HG03432 (cell line): ENCODE measurements at regions not wholly inside any gene's neighbourhood (a gene's known extent, or its start where the extent isn't known, plus 50 kb on each side); places are given as distances from the start of the nearest gene placed in this dataset.
"Not testable (repeated sequence)": the region's sequence is repeated elsewhere in the genome, so short reads cannot be mapped to it uniquely, and the experiment has no call there.

Experiments
- ATAC-seq: cut with Tn5 transposase; IDR thresholded peaks from one replicate; pipeline ENCODE4 v1.9.1; 2021; ENCODE audit warnings: mild to moderate bottlenecking, moderate library complexity; ENCODE audit not compliant: unreplicated experiment

GRCh38 chr9:2389404-2389803 is 232.2 kb upstream of the VLDLR start:
- ATAC-seq, result no peak

GRCh38 chr9:2390028-2390427 is 231.6 kb upstream of the VLDLR start:
- no peak for ATAC-seq

GRCh38 chr9:2391509-2392132 is 230.0 kb upstream of the VLDLR start:
- not testable (repeated sequence) for ATAC-seq

GRCh38 chr9:2394087-2394741 is 227.4 kb upstream of the VLDLR start:
- ATAC-seq, result not testable (repeated sequence)

- no peak for ATAC-seq
Observed at GRCh38 chr9:2395814-2396612, 225.6 kb upstream of the VLDLR start.

- ATAC-seq, result no peak
Observed at GRCh38 chr9:2396622-2397285, 224.8 kb upstream of the VLDLR start.

- not testable (repeated sequence) for ATAC-seq
Observed at GRCh38 chr9:2397875-2398274, 223.7 kb upstream of the VLDLR start.

GRCh38 chr9:2401746-2402145 is 219.8 kb upstream of the VLDLR start:
- not testable (repeated sequence) for ATAC-seq

GRCh38 chr9:2403701-2404100 is 217.9 kb upstream of the VLDLR start:
- ATAC-seq, result no peak

GRCh38 chr9:2406252-2406651 is 215.3 kb upstream of the VLDLR start:
- no peak for ATAC-seq

GRCh38 chr9:2407450-2407849 is 214.1 kb upstream of the VLDLR start:
- no peak for ATAC-seq

- ATAC-seq, result no peak
Observed at GRCh38 chr9:2411459-2412215, 209.9 kb upstream of the VLDLR start.

GRCh38 chr9:2413160-2413805 is 208.3 kb upstream of the VLDLR start:
- no peak for ATAC-seq

- ATAC-seq, result no peak
Observed at GRCh38 chr9:2414465-2414864, 207.1 kb upstream of the VLDLR start.

GRCh38 chr9:2415326-2415725 is 206.3 kb upstream of the VLDLR start:
- no peak for ATAC-seq

GRCh38 chr9:2417730-2418129 is 203.9 kb upstream of the VLDLR start:
- ATAC-seq, result no peak

- ATAC-seq, result no peak
Observed at GRCh38 chr9:2418619-2419018, 203.0 kb upstream of the VLDLR start.

- ATAC-seq, result no peak
Observed at GRCh38 chr9:2419347-2419746, 202.2 kb upstream of the VLDLR start.

GRCh38 chr9:2420543-2420942 is 201.0 kb upstream of the VLDLR start:
- ATAC-seq, result no peak

- ATAC-seq, result no peak
Observed at GRCh38 chr9:2424619-2425033, 197.0 kb upstream of the VLDLR start.
